Fibroblast of skin of back (primary cell): ENCODE measurements at regions not wholly inside any gene's neighbourhood (a gene's known extent, or its start where the extent isn't known, plus 50 kb on each side); places are given as distances from the start of the nearest gene placed in this dataset.

Experiments used
- DNase-seq: peaks from one replicate; pipeline ENCODE4 v3.0.0-alpha.2; 2013

DNA sequence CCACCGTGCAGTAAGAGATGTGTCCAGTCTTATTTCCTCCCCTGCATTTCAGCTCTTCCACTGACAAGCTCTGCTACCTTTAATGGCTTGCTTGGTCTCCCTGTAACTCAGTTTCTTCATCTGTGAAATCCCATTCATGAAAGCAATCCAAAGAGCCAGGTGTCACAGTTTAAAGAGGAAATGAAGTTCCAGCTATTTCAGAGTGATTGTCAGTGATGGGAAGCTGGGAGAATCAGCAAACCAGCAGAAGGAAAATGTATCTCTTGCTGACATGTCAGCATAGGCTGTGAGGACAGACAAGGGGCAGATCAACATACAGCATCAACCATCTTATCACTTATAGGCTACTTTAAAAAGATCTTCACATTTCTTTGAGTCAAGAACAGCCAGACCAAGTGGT is 445.3 kb downstream of the ADRA2A start:
- no peak for DNase-seq

DNA sequence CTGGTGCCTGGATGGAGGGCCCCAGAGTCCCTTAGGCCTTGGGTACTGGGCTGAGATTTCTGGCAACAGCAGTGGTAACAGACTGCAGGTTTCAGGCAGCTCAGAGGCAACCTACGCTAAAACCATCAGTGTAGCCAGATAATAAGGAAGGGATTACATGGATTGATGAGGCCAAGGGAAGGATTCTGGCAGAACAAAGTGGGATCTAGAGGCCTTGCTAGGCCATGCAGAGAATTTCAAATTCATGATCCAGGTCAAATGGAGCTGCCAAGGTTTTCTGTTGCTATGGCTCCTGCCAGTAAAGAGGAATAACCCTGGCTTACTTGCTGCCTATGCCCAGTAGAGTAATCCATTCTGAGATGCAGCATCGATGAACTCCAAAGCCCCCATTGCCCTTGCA is 445.7 kb downstream of the ADRA2A start:
- DNase-seq: no peak

DNA sequence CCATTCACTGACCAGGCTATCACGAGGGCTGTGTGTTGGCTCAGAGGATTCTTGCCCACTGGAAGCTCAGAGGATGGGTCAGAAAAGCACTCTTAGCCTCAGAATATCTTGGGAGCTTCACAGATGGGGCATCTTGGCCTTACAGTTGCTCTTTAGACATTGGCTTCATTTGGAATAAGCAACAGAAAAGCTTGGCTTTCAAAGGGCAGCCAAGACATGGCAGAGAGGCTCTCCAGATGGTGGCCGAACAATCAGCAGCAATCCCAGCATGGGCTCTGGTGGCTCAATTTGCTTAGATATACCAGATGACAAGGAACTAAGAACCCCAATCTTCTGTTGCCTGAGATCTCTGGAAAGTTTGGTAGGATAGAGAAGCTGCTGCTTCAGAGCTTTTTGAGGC is 446.2 kb downstream of the ADRA2A start:
- no peak for DNase-seq

DNA sequence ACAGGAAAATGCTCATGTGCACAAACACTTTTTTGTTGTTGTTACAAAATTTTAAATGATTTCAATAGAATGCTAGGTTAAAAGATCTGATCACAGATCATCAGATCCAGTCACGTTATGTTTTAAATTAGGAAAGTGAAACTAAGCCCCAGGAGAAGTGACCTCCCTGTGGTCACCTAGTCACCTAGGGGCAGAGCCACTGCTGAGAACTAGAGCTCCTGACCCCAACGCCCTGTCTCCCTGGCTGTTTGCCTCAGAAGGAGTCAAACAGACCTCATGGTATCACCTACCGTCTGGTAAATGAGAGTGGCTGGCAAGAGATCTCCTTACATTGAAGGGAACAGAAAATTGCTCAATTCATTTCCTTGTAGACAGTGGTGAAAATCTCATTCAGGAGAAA is 447.3 kb downstream of the ADRA2A start:
- DNase-seq: no peak

GRCh38 chr10:111525696-111526095 is 448.9 kb downstream of the ADRA2A start:
- no peak for DNase-seq

- DNase-seq: no peak
These were observed 454.9 kb downstream of the ADRA2A start for GRCh38 chr10:111531690-111532089.

- DNase-seq: no peak
These were observed 455.3 kb downstream of the ADRA2A start for GRCh38 chr10:111532139-111532538.

GRCh38 chr10:111539246-111539645 is 462.4 kb downstream of the ADRA2A start:
- DNase-seq: no peak

- DNase-seq: no peak
These were observed 467.0 kb downstream of the ADRA2A start for GRCh38 chr10:111543854-111544253.

DNA sequence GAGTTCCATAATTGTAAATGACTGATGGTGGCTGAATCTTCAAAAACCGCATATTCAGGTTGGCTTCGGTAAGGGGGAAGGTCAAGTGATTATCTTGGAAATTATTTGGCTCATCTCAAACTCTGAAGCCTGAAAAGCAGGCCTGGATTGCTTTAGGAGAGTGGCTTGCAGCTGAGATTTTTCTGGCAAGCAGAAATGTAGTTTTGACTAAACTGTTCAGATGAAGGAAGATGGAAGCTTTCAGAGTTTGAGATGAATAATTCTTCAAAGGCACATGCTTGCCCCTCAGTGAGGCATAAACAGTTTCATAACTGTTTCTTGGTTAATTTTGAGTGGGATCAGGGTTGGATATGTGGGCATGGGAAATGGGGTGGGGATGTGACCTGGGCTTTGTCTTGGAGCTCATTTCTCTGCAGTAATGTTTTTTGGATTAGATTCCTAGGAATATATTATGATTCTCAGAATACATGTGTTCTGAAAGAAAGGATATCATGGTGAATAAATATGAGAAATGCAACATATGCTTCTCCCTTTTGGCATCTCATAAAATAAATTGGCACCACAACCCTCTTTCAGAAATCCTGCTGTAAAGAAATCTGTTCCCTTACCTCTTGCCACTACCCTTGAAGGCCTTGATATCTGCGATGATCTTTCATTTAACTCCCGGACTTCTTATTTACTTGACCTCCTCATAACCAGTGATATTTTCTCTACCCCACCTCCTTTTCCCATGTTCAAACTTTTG is 469.2 kb downstream of the ADRA2A start:
- DNase-seq: no peak

DNA sequence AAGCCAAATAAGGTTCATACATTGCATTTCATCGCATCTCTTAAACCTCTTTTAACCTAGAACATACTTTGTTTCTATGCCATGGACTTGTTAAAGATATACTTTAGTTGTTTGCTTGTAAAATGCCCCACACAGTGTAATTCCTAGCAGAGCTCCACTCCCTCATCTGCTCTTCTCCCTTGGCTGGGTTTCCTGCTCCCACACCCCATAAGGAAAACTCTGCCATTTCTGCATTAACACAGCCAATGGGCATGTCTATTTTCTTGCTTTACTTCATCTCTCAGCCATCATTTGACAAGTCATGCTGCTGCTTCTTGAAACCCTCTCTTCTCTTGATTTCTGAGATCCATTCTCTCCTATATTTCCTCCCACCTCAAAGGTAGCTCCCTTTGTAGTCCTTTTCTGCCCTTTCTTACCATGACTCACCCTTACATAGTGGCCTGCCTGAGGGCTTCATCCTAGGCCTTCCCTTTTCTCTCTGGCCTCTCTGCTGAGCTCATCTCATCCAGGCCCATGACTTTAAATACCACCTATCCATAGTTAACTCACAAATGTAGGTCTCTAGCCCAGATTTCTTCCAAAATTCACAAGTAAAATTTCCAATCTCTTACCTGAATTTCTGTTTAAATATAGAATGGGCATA is 471.4 kb downstream of the ADRA2A start:
- DNase-seq: no peak

DNA sequence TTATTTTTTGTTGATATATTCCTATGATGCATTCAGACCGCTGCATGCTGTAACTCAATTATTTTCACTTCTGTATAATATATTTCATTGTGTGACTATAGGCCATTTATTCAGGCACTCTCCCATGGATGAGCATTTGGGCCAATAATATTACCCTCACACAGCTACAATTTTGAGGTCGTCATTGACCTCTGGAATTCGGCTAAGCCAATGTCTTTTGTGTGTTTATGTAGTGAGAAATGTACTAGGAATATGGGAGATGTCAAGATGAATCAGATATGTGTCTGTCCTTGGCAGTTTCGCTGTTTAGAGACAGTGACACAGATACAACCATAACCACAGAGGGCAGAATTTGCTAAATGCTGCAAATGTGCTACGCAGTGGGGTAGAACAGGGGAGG is 474.2 kb downstream of the ADRA2A start:
- DNase-seq: peak; percentile 54

GRCh38 chr10:111556666-111557065 is 479.8 kb downstream of the ADRA2A start:
- no peak for DNase-seq

DNA sequence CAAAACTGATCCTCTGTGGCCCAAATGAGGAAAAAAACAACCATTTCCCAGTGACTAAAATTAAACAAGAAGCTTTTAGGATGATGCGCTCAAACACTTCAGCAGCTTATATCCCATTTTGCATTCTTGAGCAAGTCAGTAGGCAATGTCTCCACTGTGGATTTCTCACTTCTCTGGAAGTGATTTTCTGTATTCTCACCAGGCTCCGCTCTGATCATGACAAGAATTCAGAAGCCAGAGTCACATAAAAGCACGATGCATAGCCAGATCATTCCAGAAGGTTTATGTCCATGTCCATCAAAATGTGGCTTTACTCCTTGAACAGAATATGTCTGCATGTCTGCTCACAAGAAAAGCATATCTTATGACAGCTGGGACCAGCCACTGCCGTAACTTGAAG is 481.4 kb downstream of the ADRA2A start:
- no peak for DNase-seq

DNA sequence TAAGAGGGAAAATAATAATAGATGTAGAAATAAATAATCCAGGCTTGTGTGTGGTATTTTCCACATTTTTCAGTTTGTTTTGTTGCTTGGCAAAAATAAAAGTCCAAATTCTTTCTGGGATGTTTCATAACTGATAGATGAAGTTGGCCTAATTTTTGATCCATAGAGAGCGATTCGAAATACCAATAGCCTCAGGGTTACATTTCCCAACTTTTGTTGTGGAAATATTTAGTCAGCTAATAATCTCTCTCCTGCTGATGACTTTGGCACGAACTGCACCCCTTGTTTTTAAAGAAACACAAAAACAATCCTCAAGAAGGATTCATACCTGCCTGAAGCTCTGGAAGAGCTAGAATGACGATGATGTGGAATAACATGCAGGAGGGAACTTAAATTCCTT is 483.2 kb downstream of the ADRA2A start:
- DNase-seq: no peak

DNA sequence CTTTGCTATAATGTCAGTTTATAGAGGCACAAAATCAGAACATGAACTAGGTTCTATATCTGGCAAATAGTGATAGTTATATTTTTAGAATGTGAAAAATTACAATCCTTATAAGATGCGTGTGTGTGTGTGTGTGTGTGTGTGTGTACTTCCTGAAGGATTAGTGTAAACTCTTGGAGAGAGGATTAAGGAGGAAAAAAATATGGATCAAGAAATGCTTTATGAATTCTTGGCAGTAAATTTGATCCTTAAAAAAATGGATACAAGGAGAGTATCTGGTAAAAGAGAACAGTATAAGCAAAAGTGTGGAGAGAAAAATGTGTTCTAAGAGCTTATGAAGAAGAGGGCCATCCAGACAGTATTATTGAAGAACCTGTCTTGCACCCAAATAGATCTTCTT is 484.3 kb downstream of the ADRA2A start:
- no peak for DNase-seq

GRCh38 chr10:111565542-111565941 is 488.7 kb downstream of the ADRA2A start:
- DNase-seq: no peak

- no peak for DNase-seq
These were observed 501.2 kb downstream of the ADRA2A start for GRCh38 chr10:111578076-111578475.

DNA sequence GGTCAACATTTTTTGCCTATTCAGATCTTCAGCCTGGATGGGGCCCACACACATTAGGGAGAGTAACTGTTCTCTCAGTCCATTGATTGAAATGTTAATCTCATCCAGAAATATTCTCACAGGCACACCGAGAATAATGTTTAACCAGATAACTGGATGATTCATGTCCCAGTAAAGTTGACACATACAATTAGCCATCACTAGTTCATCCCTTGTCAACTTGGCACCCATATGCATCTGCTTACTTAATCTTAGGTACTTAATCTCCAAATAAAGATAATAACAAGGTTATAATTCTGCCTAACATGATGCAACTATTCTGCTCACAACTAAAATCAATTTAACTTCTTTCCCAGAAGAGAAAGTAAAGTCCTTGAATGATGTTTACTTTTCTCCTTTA is 502.6 kb downstream of the ADRA2A start:
- no peak for DNase-seq

GRCh38 chr10:111590703-111591102 is 513.9 kb downstream of the ADRA2A start:
- DNase-seq: no peak

DNA sequence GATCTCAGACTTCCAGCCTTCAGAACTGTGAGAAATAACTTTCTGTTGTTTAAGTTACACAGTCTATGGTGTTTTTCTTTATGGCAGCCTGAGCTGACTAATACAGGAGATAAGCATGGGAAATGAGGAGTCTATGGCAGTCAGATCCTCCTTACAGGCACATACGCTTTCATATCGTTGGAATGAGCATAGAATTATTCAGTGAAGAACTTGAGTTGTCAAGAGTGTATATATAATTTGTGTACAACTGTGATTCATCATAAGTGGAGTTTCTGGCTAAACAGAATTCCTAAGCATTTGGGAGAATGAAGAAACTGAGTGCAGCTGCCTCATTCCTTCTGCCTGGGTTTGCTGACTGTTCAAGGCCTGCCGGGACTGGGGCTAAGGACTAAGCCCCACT is 516.7 kb downstream of the ADRA2A start:
- DNase-seq: peak; percentile 48

GRCh38 chr10:111595173-111595572 is 518.3 kb downstream of the ADRA2A start:
- DNase-seq: no peak

DNA sequence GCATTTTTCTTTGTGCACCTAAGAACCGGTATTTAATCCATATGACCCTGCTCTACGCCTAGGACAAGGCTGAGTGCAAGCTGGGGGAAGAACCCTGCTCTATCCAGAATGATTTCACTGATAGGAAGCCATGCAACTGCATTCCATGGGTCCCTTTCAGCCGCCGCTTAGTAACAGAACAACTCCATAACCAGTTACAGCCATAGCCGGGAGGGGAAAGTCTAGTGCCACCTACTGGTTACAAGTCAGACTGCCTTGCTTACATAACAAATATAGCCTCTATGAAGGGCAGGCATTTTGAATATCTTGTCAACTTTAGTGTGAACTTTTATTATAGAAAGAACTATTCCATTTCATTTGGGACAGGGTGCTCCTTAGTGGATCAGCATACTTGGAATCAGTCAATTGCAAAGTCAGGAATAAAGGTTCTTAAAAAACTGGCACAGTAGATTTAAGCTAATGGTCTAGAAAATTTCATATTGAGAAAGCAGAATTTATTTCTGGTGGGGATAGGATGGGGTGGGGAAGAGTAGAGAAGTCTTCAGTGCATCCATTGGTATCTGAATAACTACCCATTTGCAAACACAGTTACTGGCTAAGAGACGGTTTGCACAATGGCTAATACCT is 521.7 kb downstream of the ADRA2A start:
- peak; percentile 60 for DNase-seq

DNA sequence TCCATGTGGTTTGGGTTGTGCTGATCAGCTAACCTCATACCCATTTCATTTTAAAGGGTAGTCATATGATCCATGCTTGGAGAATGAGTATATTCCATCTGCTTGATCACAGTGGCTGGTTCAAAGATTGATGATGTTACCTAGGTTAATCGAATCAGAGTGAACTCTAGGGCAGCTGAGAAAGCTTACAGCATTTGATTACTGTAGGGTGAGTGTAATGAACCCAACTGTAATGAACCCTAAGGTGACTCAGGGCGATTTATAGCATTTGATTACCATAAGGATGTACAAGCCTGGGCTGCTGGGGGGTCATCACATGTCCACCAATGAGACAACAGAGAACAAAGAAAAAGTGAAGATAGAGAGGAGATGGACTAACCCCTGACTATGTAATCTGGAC is 523.1 kb downstream of the ADRA2A start:
- no peak for DNase-seq
